DOHH2 (cell line): ENCODE measurements at regions not wholly inside any gene's neighbourhood (a gene's known extent, or its start where the extent isn't known, plus 50 kb on each side); places are given as distances from the start of the nearest gene placed in this dataset.

Experiments used
- H3F3A ChIP-seq: fragments of 200-600 bp; sonication (generic), shearing (Covaris generic); 2 replicates; pipeline ENCODE4 v1.6.0; 2016; ENCODE audit warnings: antibody characterized with exemption, mild to moderate bottlenecking; ENCODE audit not compliant: control insufficient read depth, insufficient read depth
- H3K27ac ChIP-seq: fragments of 200-600 bp; sonication (generic); 2 replicates; pipeline ENCODE4 v1.5.1; 2014; ENCODE audit warnings: low read depth, mild to moderate bottlenecking, low read length, moderate library complexity
- H3K27me3 ChIP-seq: fragments of 200-600 bp; sonication (generic); 2 replicates; pipeline ENCODE4 v1.6.1; 2014; ENCODE audit warnings: mild to moderate bottlenecking, low read length, mixed read lengths; ENCODE audit not compliant: control insufficient read depth
- H3K36me3 ChIP-seq: fragments of 200-600 bp; sonication (generic); 2 replicates; pipeline ENCODE4 v1.6.1; 2014; ENCODE audit warnings: mild to moderate bottlenecking, low read length, moderate library complexity, mixed read lengths; ENCODE audit not compliant: control insufficient read depth
- H3K4me1 ChIP-seq: fragments of 200-600 bp; sonication (generic); 2 replicates; pipeline ENCODE4 v1.6.1; 2014; ENCODE audit warnings: mild to moderate bottlenecking, low read length, mixed read lengths; ENCODE audit not compliant: control insufficient read depth
- H3K4me2 ChIP-seq: fragments of 200-600 bp; sonication (generic); 2 replicates; pipeline ENCODE4 v1.6.0; 2014; ENCODE audit warnings: mild to moderate bottlenecking, low read length, moderate library complexity
- H3K4me3 ChIP-seq: fragments of 200-600 bp; sonication (generic); 2 replicates; pipeline ENCODE4 v1.5.1; 2014; ENCODE audit warnings: mild to moderate bottlenecking, low read length, mixed read lengths
- H3K79me2 ChIP-seq: fragments of 200-600 bp; sonication (generic); 2 replicates; pipeline ENCODE4 v1.6.1; 2014; ENCODE audit warnings: mild to moderate bottlenecking, low read length, mixed read lengths; ENCODE audit not compliant: control insufficient read depth
- H3K9me2 ChIP-seq: fragments of 200-600 bp; sonication (generic); replicated peaks from 2 replicates; pipeline ENCODE4 v1.6.1; 2014; ENCODE audit warnings: mild to moderate bottlenecking, low read length, mixed read lengths; ENCODE audit not compliant: control insufficient read depth
- H3K9me3 ChIP-seq: fragments of 200-600 bp; sonication (generic); 2 replicates; pipeline ENCODE4 v1.6.1; 2014; ENCODE audit warnings: antibody characterized with exemption, low read length, mixed read lengths; ENCODE audit not compliant: control insufficient read depth, insufficient read depth
- H4K20me1 ChIP-seq: fragments of 200-600 bp; sonication (generic); 2 replicates; pipeline ENCODE4 v1.6.0; 2014; ENCODE audit warnings: low read depth, mild to moderate bottlenecking, antibody characterized with exemption, low read length, moderate library complexity; ENCODE audit not compliant: control insufficient read depth, insufficient read depth
- EZH2phosphoT487 ChIP-seq: fragments of 200-600 bp; sonication (generic); IDR thresholded peaks from 2 replicates; pipeline ENCODE4 v1.6.1; 2017; ENCODE audit warnings: borderline replicate concordance, mild to moderate bottlenecking, antibody characterized with exemption, low read length, moderate library complexity, mixed read lengths
- TF ChIP-seq, protein P1 (sequence below): fragments of 200-600 bp; sonication (generic); IDR thresholded peaks from one replicate; pipeline ENCODE4 v1.5.1; 2014; ENCODE audit warnings: antibody characterized with exemption, mild to moderate bottlenecking, low read depth, low read length; ENCODE audit not compliant: poor library complexity, severe bottlenecking

DNA sequence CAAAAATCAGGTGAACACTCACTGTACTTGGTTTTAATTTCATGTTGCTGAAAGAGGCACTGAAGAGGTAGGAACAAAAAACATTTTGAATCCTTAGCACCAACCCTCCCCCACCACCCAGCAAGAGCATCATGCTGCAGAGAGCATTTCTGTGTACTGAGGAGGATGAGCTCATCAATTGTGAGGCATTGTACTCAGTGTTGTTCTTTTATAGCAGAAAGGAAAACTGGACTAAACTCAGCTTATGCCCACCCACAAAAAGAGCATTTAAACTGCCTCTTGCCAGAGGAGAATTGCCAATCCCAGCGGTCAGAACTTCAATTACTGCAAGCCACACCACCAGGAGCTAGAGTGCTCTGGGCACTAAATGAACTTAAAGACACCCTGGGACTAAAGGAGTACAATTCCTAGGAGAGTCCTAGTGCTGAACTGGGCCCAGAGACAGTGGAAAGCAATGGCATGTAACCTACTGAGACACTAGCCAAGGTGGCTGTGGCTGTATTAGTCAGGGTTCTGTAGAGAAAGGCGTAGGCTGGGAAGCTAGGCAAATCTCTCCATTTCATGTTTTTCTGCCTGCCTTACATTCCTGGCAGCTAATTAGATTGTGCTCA, 280.7 kb upstream of the KLHL4 start:
- Histone ChIP-seq H3K9me2 (no peaks in the 10 kb centered on the region), H3K27me3 (no peaks in the 10 kb centered on the region), H3K27ac (no peak overlapping the region), H3K4me1 (no peaks in the 10 kb centered on the region), H3K36me3 (no peaks in the 10 kb centered on the region), H3F3A (no peaks in the 10 kb centered on the region), H3K79me2 (no peaks in the 10 kb centered on the region), H3K9me3 (no peaks in the 10 kb centered on the region), H4K20me1 (no peaks in the 10 kb centered on the region), H3K4me3 (no peak overlapping the region), H3K4me2 (no peak overlapping the region)
- TF ChIP-seq, protein P1, sequence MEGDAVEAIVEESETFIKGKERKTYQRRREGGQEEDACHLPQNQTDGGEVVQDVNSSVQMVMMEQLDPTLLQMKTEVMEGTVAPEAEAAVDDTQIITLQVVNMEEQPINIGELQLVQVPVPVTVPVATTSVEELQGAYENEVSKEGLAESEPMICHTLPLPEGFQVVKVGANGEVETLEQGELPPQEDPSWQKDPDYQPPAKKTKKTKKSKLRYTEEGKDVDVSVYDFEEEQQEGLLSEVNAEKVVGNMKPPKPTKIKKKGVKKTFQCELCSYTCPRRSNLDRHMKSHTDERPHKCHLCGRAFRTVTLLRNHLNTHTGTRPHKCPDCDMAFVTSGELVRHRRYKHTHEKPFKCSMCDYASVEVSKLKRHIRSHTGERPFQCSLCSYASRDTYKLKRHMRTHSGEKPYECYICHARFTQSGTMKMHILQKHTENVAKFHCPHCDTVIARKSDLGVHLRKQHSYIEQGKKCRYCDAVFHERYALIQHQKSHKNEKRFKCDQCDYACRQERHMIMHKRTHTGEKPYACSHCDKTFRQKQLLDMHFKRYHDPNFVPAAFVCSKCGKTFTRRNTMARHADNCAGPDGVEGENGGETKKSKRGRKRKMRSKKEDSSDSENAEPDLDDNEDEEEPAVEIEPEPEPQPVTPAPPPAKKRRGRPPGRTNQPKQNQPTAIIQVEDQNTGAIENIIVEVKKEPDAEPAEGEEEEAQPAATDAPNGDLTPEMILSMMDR, result no peak
- TF ChIP-seq EZH2phosphoT487, result no peak

DNA sequence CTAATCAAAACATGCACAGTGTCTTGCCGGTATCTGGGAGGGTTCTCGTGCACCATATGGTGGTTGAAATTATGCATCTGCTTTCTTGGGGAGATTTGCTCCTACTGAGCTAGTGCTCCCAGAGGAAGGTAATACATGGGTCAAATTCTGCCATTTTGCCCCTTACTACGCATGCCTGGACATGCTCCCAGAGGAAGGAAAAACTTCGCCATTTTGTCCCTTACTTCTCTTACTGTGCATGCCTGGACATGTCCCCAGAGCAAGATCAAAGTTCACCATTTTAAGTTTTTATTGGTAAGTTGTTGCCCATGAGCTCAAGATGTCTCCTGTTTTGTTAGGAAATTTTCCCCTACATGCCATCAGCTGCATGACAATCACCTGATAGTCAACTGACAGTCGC, 252.1 kb upstream of the KLHL4 start:
- H3K79me2 ChIP-seq, result no peaks in the 10 kb centered on the region
- no peak overlapping the region for H3K4me2 ChIP-seq
- no peak overlapping the region for H3K27ac ChIP-seq
- H3K36me3 ChIP-seq, result no peaks in the 10 kb centered on the region
- no peaks in the 10 kb centered on the region for H4K20me1 ChIP-seq
- no peaks in the 10 kb centered on the region for H3K9me3 ChIP-seq
- H3K4me3 ChIP-seq, result no peak overlapping the region
- H3F3A ChIP-seq, result no peaks in the 10 kb centered on the region
- H3K4me1 ChIP-seq, result no peaks in the 10 kb centered on the region
- no peaks in the 10 kb centered on the region for H3K9me2 ChIP-seq
- no peaks in the 10 kb centered on the region for H3K27me3 ChIP-seq
- TF ChIP-seq, protein P1, result no peak
- TF ChIP-seq EZH2phosphoT487, result no peak

DNA sequence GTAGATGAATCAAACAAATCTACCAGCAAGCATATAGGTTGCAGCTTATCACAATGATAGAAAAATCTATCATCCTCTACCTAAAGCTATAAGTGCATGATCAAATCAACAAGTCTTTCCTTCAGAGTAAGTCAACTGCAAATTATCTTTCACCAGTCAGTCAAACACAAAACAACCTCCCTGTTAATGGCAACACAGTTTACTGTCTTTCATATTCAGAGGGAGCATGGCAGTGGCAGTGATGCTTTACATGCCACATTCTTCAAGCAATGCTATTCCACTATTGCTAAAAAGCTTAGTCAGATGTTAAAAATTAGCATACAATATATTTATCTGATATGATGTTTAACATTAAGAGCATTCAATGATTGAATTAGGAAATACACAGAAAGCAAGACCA, 245.1 kb upstream of the KLHL4 start:
- H3K9me2 ChIP-seq, result no peaks in the 10 kb centered on the region
- no peaks in the 10 kb centered on the region for H3K36me3 ChIP-seq
- H3K4me1 ChIP-seq, result no peaks in the 10 kb centered on the region
- H3F3A ChIP-seq, result no peaks in the 10 kb centered on the region
- no peak overlapping the region for H3K27ac ChIP-seq
- H3K4me3 ChIP-seq, result no peak overlapping the region
- no peaks in the 10 kb centered on the region for H3K79me2 ChIP-seq
- no peaks in the 10 kb centered on the region for H3K27me3 ChIP-seq
- TF ChIP-seq EZH2phosphoT487, result no peak
- TF ChIP-seq, protein P1, result no peak
- H4K20me1 ChIP-seq, result no peaks in the 10 kb centered on the region
- no peak overlapping the region for H3K4me2 ChIP-seq
- H3K9me3 ChIP-seq, result no peaks in the 10 kb centered on the region
